T-cell (primary cell): ENCODE measurements at regions not wholly inside any gene's neighbourhood (a gene's known extent, or its start where the extent isn't known, plus 50 kb on each side); places are given as distances from the start of the nearest gene placed in this dataset.

Experiments used
- ATAC-seq, 4 experiments: fragments of 200-7000 bp in 3 of 4; fragments of 150-1000 bp in 1 of 4; cut with Tn5 transposase; replicated peaks in 1 of 4; 1 replicate in 3 of 4; 2 replicates in 1 of 4; pipeline ENCODE4 v1.10.0; 2021; ENCODE audit warnings: moderate library complexity in 3 of 4, mild to moderate bottlenecking in 2 of 4, moderate number of reproducible peaks in 1 of 4
- CTCF ChIA-PET, 2 donors: fragments of 300-600 bp; sonication (Branson Sonifier 250); formaldehyde crosslinking; loops; one replicate each; lab custom pipeline; 2022; ENCODE audit warnings: antibody characterized with exemption in 2 of 2; lab: Charles Lee
- POLR2A ChIA-PET, 2 donors: fragments of 300-600 bp; sonication (Branson Sonifier 250); formaldehyde crosslinking; loops; one replicate each; lab custom pipeline; 2022; ENCODE audit warnings: antibody characterized with exemption in 2 of 2; lab: Charles Lee
- DNase-seq, 35 experiments: peaks; one replicate each; pipeline versions ENCODE4 v3.0.0 to v3.0.0-alpha.2; 2013 to 2023
- H3K27ac ChIP-seq: one replicate; pipeline ENCODE4 v1.5.1; 2013; ENCODE audit warnings: low read length
- H3K27me3 ChIP-seq, 2 experiments: replicated peaks in 1 of 2; 1 replicate in 1 of 2; 2 replicates in 1 of 2; pipeline versions ENCODE4 v1.6.1 to v1.7.0; 2013; ENCODE audit warnings: low read length in 1 of 2, mixed read lengths in 1 of 2; ENCODE audit not compliant: control insufficient read depth in 2 of 2, insufficient read depth in 2 of 2; ENCODE audit errors: extremely low read depth in 1 of 2
- H3K36me3 ChIP-seq, 2 donors: 1 replicate in 1 of 2; 2 replicates in 1 of 2; pipeline versions ENCODE4 v1.6.1 to v1.7.0; 2013; ENCODE audit warnings: low read length in 1 of 2; ENCODE audit not compliant: control insufficient read depth in 2 of 2, insufficient read depth in 1 of 2; ENCODE audit errors: extremely low read depth in 1 of 2
- H3K4me1 ChIP-seq, 2 experiments: 1 replicate in 1 of 2; 2 replicates in 1 of 2; pipeline versions ENCODE4 v1.6.1 to v1.7.0; 2013; ENCODE audit warnings: low read length in 2 of 2, mixed read lengths in 1 of 2; ENCODE audit not compliant: insufficient read depth in 2 of 2, control insufficient read depth in 1 of 2; ENCODE audit errors: extremely low read depth in 1 of 2
- H3K4me3 ChIP-seq, 2 donors: 1 replicate in 1 of 2; 2 replicates in 1 of 2; pipeline versions ENCODE4 v1.5.1 to v1.7.0; 2013; ENCODE audit warnings: mild to moderate bottlenecking in 2 of 2, low read length in 1 of 2, moderate library complexity in 1 of 2; ENCODE audit not compliant: control insufficient read depth in 1 of 2; ENCODE audit errors: extremely low read depth in 1 of 2
- H3K9me3 ChIP-seq: 2 replicates; pipeline ENCODE4 v1.7.0; 2013
- H3K27ac Mint-ChIP-seq, 2 donors: one replicate each; pipeline ENCODE4 v1.8.0; 2020 to 2021; ENCODE audit warnings: mild to moderate bottlenecking in 2 of 2, mixed read lengths in 2 of 2
- H3K27me3 Mint-ChIP-seq, 2 donors: one replicate each; pipeline ENCODE4 v1.8.0; 2021 to 2022; ENCODE audit warnings: mixed read lengths in 2 of 2
- H3K36me3 Mint-ChIP-seq: one replicate; pipeline ENCODE4 v1.8.0; 2021; ENCODE audit warnings: mixed read lengths
- H3K4me1 Mint-ChIP-seq, 3 donors: one replicate each; pipeline ENCODE4 v1.8.0; 2020 to 2022; ENCODE audit warnings: mixed read lengths in 3 of 3, mild to moderate bottlenecking in 1 of 3
- H3K4me3 Mint-ChIP-seq, 3 donors: one replicate each; pipeline ENCODE4 v1.8.0; 2020 to 2022; ENCODE audit warnings: mild to moderate bottlenecking in 3 of 3, mixed read lengths in 3 of 3, moderate library complexity in 3 of 3
- H3K9me3 Mint-ChIP-seq, 3 donors: one replicate each; pipeline ENCODE4 v1.8.0; 2020 to 2022; ENCODE audit warnings: mixed read lengths in 3 of 3
- WGBS: methylation state at CpG from one replicate; pipeline ENCODE4 v1.1.5; 2013; ENCODE audit warnings: missing lambda C conversion rate; ENCODE audit not compliant: insufficient coverage; 5-methylcytosine and 5-hydroxymethylcytosine counted together

GRCh38 chr5:68762201-68762600, 331.6 kb upstream of the SLC30A5 start:
- H3K36me3 ChIP-seq: no peaks in the 10 kb centered on the region
- H3K9me3 Mint-ChIP-seq: no peaks in the 10 kb centered on the region
- H3K27ac Mint-ChIP-seq: no peak overlapping the region
- DNase-seq: no peak
- no peaks in the 10 kb centered on the region for H3K27me3 ChIP-seq
- H3K4me3 Mint-ChIP-seq: no peak overlapping the region
- no peak overlapping the region for H3K27ac ChIP-seq
- CTCF ChIA-PET: no interaction called here
- ATAC-seq: no peak
- H3K4me1 ChIP-seq: no peaks in the 10 kb centered on the region
- no peaks in the 10 kb centered on the region for H3K36me3 Mint-ChIP-seq
- no peak overlapping the region for H3K4me3 ChIP-seq
- H3K27me3 Mint-ChIP-seq: no peaks in the 10 kb centered on the region
- no peaks in the 10 kb centered on the region for H3K9me3 ChIP-seq
- no CpG with 5 or more reads among the region's 2 CpGs for WGBS
- POLR2A ChIA-PET: no interaction called here
- no peaks in the 10 kb centered on the region for H3K4me1 Mint-ChIP-seq

GRCh38 chr5:68766952-68767464, 326.8 kb upstream of the SLC30A5 start:
- no peaks in the 10 kb centered on the region for H3K27me3 ChIP-seq
- no peaks in the 10 kb centered on the region for H3K27me3 Mint-ChIP-seq
- CTCF ChIA-PET: no interaction called here

GRCh38 chr5:68770551-68770950, 323.3 kb upstream of the SLC30A5 start:
- no CpG with 5 or more reads among the region's 3 CpGs for WGBS
- CTCF ChIA-PET: no interaction called here
- Mint-ChIP-seq H3K9me3 (peaks cover 0 to 4% (median 4%) of the 10 kb centered on the region in 3 donors), H3K4me1 (no peaks in the 10 kb centered on the region), H3K27ac (no peak overlapping the region), H3K4me3 (no peak overlapping the region), H3K27me3 (no peaks in the 10 kb centered on the region), H3K36me3 (no peaks in the 10 kb centered on the region)
- Histone ChIP-seq H3K27ac (no peak overlapping the region), H3K4me1 (no peaks in the 10 kb centered on the region), H3K4me3 (no peak overlapping the region), H3K36me3 (no peaks in the 10 kb centered on the region), H3K27me3 (no peaks in the 10 kb centered on the region), H3K9me3 (no peaks in the 10 kb centered on the region)
- POLR2A ChIA-PET: no interaction called here
- ATAC-seq (no peak), DNase-seq (no peak)

More at GRCh38 chr5:68766952-68767464, 326.8 kb upstream of the SLC30A5 start:
- no peaks in the 10 kb centered on the region for H3K36me3 Mint-ChIP-seq
- H3K27ac ChIP-seq: no peak overlapping the region
- no peaks in the 10 kb centered on the region for H3K4me1 Mint-ChIP-seq
- DNase-seq: no peak
- no peak overlapping the region for H3K27ac Mint-ChIP-seq
- H3K9me3 ChIP-seq: no peaks in the 10 kb centered on the region
- H3K4me3 ChIP-seq: no peak overlapping the region
- H3K4me1 ChIP-seq: no peaks in the 10 kb centered on the region
- no peak for ATAC-seq
- POLR2A ChIA-PET: interaction anchor here in 1 of 2 donors (0.6 kb wide), 1 partner anchor 12 kb away, joined by 4 read pairs; no protein-coding TSS in a partner anchor
- 94% methylated on average over 4 of the region's 4 CpGs for WGBS
- no peak overlapping the region for H3K4me3 Mint-ChIP-seq
- H3K9me3 Mint-ChIP-seq: no peaks in the 10 kb centered on the region
- H3K36me3 ChIP-seq: no peaks in the 10 kb centered on the region

DNA sequence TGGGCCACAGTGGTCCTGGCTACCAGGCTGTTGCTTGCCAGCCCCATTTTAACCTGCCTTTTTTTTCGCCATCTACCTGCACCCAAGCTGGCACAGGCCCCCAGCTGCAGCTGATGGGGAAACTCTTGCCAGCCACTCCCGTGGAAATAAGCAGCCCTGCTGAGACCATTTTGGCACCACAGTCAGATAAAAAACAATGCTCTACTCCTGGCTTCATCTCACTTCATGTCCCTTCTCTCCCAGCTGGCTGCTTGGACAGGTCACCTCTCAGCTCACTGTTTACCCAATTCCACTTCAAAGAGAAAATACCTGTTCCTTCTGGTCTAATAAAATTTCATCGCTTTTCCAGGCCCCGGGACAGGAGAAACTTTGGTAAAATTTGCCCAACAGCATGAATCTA, 322.6 kb upstream of the SLC30A5 start:
- Mint-ChIP-seq H3K27me3 (no peaks in the 10 kb centered on the region), H3K4me3 (no peak overlapping the region), H3K36me3 (no peaks in the 10 kb centered on the region), H3K4me1 (no peaks in the 10 kb centered on the region), H3K27ac (no peak overlapping the region), H3K9me3 (peaks cover 0 to 4% (median 4%) of the 10 kb centered on the region in 3 donors)
- Histone ChIP-seq H3K9me3 (no peaks in the 10 kb centered on the region), H3K4me1 (no peaks in the 10 kb centered on the region), H3K27ac (no peak overlapping the region), H3K4me3 (no peak overlapping the region), H3K36me3 (no peaks in the 10 kb centered on the region), H3K27me3 (no peaks in the 10 kb centered on the region)
- DNase-seq (no peak), ATAC-seq (no peak)
- POLR2A ChIA-PET: no interaction called here
- CTCF ChIA-PET: no interaction called here
- 93% methylated on average over 4 of the region's 4 CpGs for WGBS

- POLR2A ChIA-PET: no interaction called here
Measured at GRCh38 chr5:68771732-68772131, 322.1 kb upstream of the SLC30A5 start.

GRCh38 chr5:68776381-68776780, 317.4 kb upstream of the SLC30A5 start:
- no peaks in the 10 kb centered on the region for H3K9me3 ChIP-seq
- ATAC-seq: no peak
- H3K27me3 Mint-ChIP-seq: no peaks in the 10 kb centered on the region
- POLR2A ChIA-PET: interaction anchor here in 1 of 2 donors (0.7 kb wide), 1 partner anchor 1213 kb away, joined by 6 read pairs; no protein-coding TSS in a partner anchor
- no peak overlapping the region for H3K4me3 ChIP-seq
- H3K4me1 ChIP-seq: no peaks in the 10 kb centered on the region
- no CpG with 5 or more reads among the region's 3 CpGs for WGBS
- H3K27ac Mint-ChIP-seq: no peak overlapping the region
- H3K27me3 ChIP-seq: no peaks in the 10 kb centered on the region
- no peak for DNase-seq
- H3K36me3 Mint-ChIP-seq: no peaks in the 10 kb centered on the region
- no peak overlapping the region for H3K27ac ChIP-seq
- CTCF ChIA-PET: no interaction called here
- peaks cover 0 to 4% (median 4%) of the 10 kb centered on the region in 3 donors for H3K9me3 Mint-ChIP-seq
- H3K4me3 Mint-ChIP-seq: no peak overlapping the region
- H3K36me3 ChIP-seq: no peaks in the 10 kb centered on the region
- H3K4me1 Mint-ChIP-seq: no peaks in the 10 kb centered on the region

More at GRCh38 chr5:68771732-68772131, 322.1 kb upstream of the SLC30A5 start:
- no peak overlapping the region for H3K27ac Mint-ChIP-seq
- no peaks in the 10 kb centered on the region for H3K4me1 ChIP-seq
- no peaks in the 10 kb centered on the region for H3K4me1 Mint-ChIP-seq
- H3K4me3 Mint-ChIP-seq: no peak overlapping the region
- no peaks in the 10 kb centered on the region for H3K36me3 ChIP-seq
- no peaks in the 10 kb centered on the region for H3K27me3 ChIP-seq
- peaks cover 0 to 4% (median 4%) of the 10 kb centered on the region in 3 donors for H3K9me3 Mint-ChIP-seq
- CTCF ChIA-PET: no interaction called here
- H3K27ac ChIP-seq: no peak overlapping the region
- H3K36me3 Mint-ChIP-seq: no peaks in the 10 kb centered on the region
- H3K9me3 ChIP-seq: no peaks in the 10 kb centered on the region
- no CpG with 5 or more reads among the region's 3 CpGs for WGBS
- H3K27me3 Mint-ChIP-seq: no peaks in the 10 kb centered on the region
- no peak overlapping the region for H3K4me3 ChIP-seq
- DNase-seq: no peak
- ATAC-seq: no peak

- peaks cover 0 to 4% (median 4%) of the 10 kb centered on the region in 3 donors for H3K9me3 Mint-ChIP-seq
- Histone ChIP-seq H3K9me3 (no peaks in the 10 kb centered on the region), H3K4me1 (no peaks in the 10 kb centered on the region), H3K27ac (no peak overlapping the region), H3K27me3 (no peaks in the 10 kb centered on the region), H3K36me3 (no peaks in the 10 kb centered on the region), H3K4me3 (no peak overlapping the region)
- DNase-seq (no peak), ATAC-seq (no peak)
- H3K27me3 Mint-ChIP-seq: no peaks in the 10 kb centered on the region
- CTCF ChIA-PET: no interaction called here
- no peaks in the 10 kb centered on the region for H3K4me1 Mint-ChIP-seq
- POLR2A ChIA-PET: no interaction called here
- no peaks in the 10 kb centered on the region for H3K36me3 Mint-ChIP-seq
- no peak overlapping the region for H3K27ac Mint-ChIP-seq
- WGBS: 67% methylated on average over 1 of the region's 2 CpGs
- H3K4me3 Mint-ChIP-seq: no peak overlapping the region
Measured at GRCh38 chr5:68777135-68777534, 316.7 kb upstream of the SLC30A5 start.
